HCT116 (cell line): ENCODE measurements at regions not wholly inside any gene's neighbourhood (a gene's known extent, or its start where the extent isn't known, plus 50 kb on each side); places are given as distances from the start of the nearest gene placed in this dataset.
"Not testable (repeated sequence)": the region's sequence is repeated elsewhere in the genome, so short reads cannot be mapped to it uniquely, and the experiment has no call there.

ENCODE experiments used
- ATAC-seq: fragments of 200-7000 bp; cut with Tn5 transposase; 2 replicates; pipeline ENCODE4 v1.9.1; 2020; ENCODE audit warnings: mild to moderate bottlenecking, moderate library complexity
- BruUV-seq: library from RNA; stranded (reverse); fragments of 400-500 nt; replicated peaks from 2 replicates; lab custom pipeline; 2021; lab: Mats Ljungman, UMichigan
- CTCF ChIA-PET: fragments of 300-600 bp; sonication (Branson Sonifier 250); formaldehyde crosslinking; loops from one replicate; lab custom pipeline; 2021; ENCODE audit warnings: antibody characterized with exemption; lab: Charles Lee
- POLR2A ChIA-PET: fragments of 300-600, 350-600 bp; sonication (Branson Sonifier 250); formaldehyde crosslinking; loops from one replicate; lab custom pipeline; 2021; ENCODE audit warnings: antibody characterized with exemption; lab: Charles Lee
- RAD21 ChIA-PET, 2 experiments: fragments of 300-600 bp; sonication (Branson Sonifier 250); formaldehyde crosslinking; loops; one replicate each; lab custom pipeline; 2023; ENCODE audit warnings: low total read pairs in 2 of 2; ENCODE audit not compliant: uncharacterized antibody in 2 of 2, unreplicated experiment in 2 of 2, low non-redundant PET in 1 of 2; lab: Charles Lee
- DNase-seq: peaks from one replicate; pipeline ENCODE4 v3.0.0-alpha.2; 2010; ENCODE audit warnings: low read depth, low spot score
- H2AFZ ChIP-seq: fragments of 200-600 bp; shearing (Covaris generic), sonication (generic); 2 replicates; pipeline ENCODE4 v1.6.1; 2017; ENCODE audit warnings: low read depth, mixed run types, mixed read lengths, antibody characterized with exemption, low read length; ENCODE audit not compliant: poor library complexity, severe bottlenecking
- H3K27ac ChIP-seq: 2 replicates; pipeline ENCODE4 v1.5.1; 2012; ENCODE audit warnings: low read depth, low read length
- H3K27me3 ChIP-seq: fragments of 200-600 bp; sonication (generic); 2 replicates; pipeline ENCODE4 v1.6.1; 2016; ENCODE audit warnings: mixed run types, low read length, mixed read lengths; ENCODE audit not compliant: insufficient read depth
- H3K36me3 ChIP-seq, 2 experiments: fragments of 200-500 bp in 1 of 2; fragments of 200-600 bp in 1 of 2; sonication (Bioruptor generic) in 1 of 2; sonication (generic) in 1 of 2; 2 replicates each; pipeline versions ENCODE4 v1.5.1 to v1.6.1; 2014 to 2016; ENCODE audit warnings: low read length in 2 of 2, inconsistent platforms in 1 of 2, mixed read lengths in 1 of 2, mixed run types in 1 of 2; ENCODE audit not compliant: insufficient read depth in 2 of 2, control insufficient read depth in 1 of 2
- H3K4me1 ChIP-seq, 2 experiments: fragments of 200-600 bp in 1 of 2; sonication (generic) in 1 of 2; 2 replicates each; pipeline versions ENCODE4 v1.5.1 to v1.6.1; 2012 to 2017; ENCODE audit warnings: low read length in 2 of 2, inconsistent platforms in 1 of 2, mild to moderate bottlenecking in 1 of 2, mixed read lengths in 1 of 2, mixed run types in 1 of 2, moderate library complexity in 1 of 2; ENCODE audit not compliant: insufficient read depth in 2 of 2, control insufficient read depth in 1 of 2
- H3K4me2 ChIP-seq: fragments of 200-600 bp; sonication (generic); 2 replicates; pipeline ENCODE4 v1.6.1; 2017; ENCODE audit warnings: mixed run types, low read length, mixed read lengths
- H3K4me3 ChIP-seq, 2 experiments: fragments of 200-600 bp in 1 of 2; sonication (generic) in 1 of 2; replicated peaks in 1 of 2; 2 replicates each; pipeline ENCODE4 v1.5.1; 2011 to 2016; ENCODE audit warnings: low read length in 2 of 2, control low read depth in 1 of 2, low read depth in 1 of 2, mild to moderate bottlenecking in 1 of 2, mixed read lengths in 1 of 2, mixed run types in 1 of 2
- H3K79me2 ChIP-seq: fragments of 200-600 bp; sonication (generic); 2 replicates; pipeline ENCODE4 v1.6.1; 2017; ENCODE audit warnings: mild to moderate bottlenecking, mixed run types, low read length, moderate library complexity, mixed read lengths; ENCODE audit not compliant: insufficient read depth
- H3K9ac ChIP-seq: fragments of 200-600 bp; sonication (generic); 2 replicates; pipeline ENCODE4 v1.6.1; 2016; ENCODE audit warnings: low read length, mixed read lengths
- H3K9me2 ChIP-seq: fragments of 200-600 bp; sonication (generic), shearing (Covaris generic); 2 replicates; pipeline ENCODE4 v1.6.1; 2017; ENCODE audit warnings: mixed run types, mild to moderate bottlenecking, moderate library complexity; ENCODE audit not compliant: insufficient read depth
- H3K9me3 ChIP-seq, 2 experiments: fragments of 200-500 bp in 1 of 2; fragments of 200-600 bp in 1 of 2; sonication (Bioruptor generic) in 1 of 2; sonication (generic) in 1 of 2; 2 replicates each; pipeline ENCODE4 v1.6.1; 2014 to 2017; ENCODE audit warnings: low read length in 2 of 2, mixed read lengths in 2 of 2, inconsistent platforms in 1 of 2, low read depth in 1 of 2, mild to moderate bottlenecking in 1 of 2, mixed run types in 1 of 2, moderate library complexity in 1 of 2; ENCODE audit not compliant: control insufficient read depth in 1 of 2, insufficient read depth in 1 of 2
- H4K20me1 ChIP-seq: fragments of 200-600 bp; sonication (generic), shearing (Covaris generic); 2 replicates; pipeline ENCODE4 v1.6.1; 2017; ENCODE audit warnings: mixed run types, mild to moderate bottlenecking, moderate library complexity; ENCODE audit not compliant: insufficient read depth
- CEBPB ChIP-seq: IDR thresholded peaks from 2 replicates; pipeline ENCODE4 v1.6.1; 2012; ENCODE audit warnings: low read depth
- ELF1 ChIP-seq: IDR thresholded peaks from 2 replicates; pipeline ENCODE4 v1.6.1; 2012; ENCODE audit warnings: low read depth, borderline replicate concordance
- EZH2 ChIP-seq: fragments of 200-600 bp; sonication (generic); IDR thresholded peaks from 2 replicates; pipeline ENCODE4 v1.6.1; 2017; ENCODE audit warnings: antibody characterized with exemption, mixed run types
- RAD21 ChIP-seq: IDR thresholded peaks from 2 replicates; pipeline ENCODE4 v1.6.1; 2012; ENCODE audit warnings: low read depth, mild to moderate bottlenecking
- SIN3A ChIP-seq: IDR thresholded peaks from 2 replicates; pipeline ENCODE4 v1.6.1; 2012; ENCODE audit warnings: low read depth
- ZNF274 ChIP-seq: fragments of 200-500 bp; sonication (Bioruptor generic); IDR thresholded peaks from 2 replicates; pipeline ENCODE4 v1.6.1; 2014; ENCODE audit warnings: mild to moderate bottlenecking, low read depth, low read length, inconsistent platforms
- intact Hi-C: fragments of 100-400 bp; cut with micrococcal nuclease; formaldehyde crosslinking; loops from 2 replicates; pipeline ENCODE4 v1.10.0; 2022
- TF ChIP-seq, protein P1 (sequence below): IDR thresholded peaks from 2 replicates; pipeline ENCODE4 v1.6.1; 2011; ENCODE audit warnings: mild to moderate bottlenecking, low read length, moderate library complexity; ENCODE audit not compliant: insufficient replicate concordance; ENCODE audit errors: extremely low read depth

DNA sequence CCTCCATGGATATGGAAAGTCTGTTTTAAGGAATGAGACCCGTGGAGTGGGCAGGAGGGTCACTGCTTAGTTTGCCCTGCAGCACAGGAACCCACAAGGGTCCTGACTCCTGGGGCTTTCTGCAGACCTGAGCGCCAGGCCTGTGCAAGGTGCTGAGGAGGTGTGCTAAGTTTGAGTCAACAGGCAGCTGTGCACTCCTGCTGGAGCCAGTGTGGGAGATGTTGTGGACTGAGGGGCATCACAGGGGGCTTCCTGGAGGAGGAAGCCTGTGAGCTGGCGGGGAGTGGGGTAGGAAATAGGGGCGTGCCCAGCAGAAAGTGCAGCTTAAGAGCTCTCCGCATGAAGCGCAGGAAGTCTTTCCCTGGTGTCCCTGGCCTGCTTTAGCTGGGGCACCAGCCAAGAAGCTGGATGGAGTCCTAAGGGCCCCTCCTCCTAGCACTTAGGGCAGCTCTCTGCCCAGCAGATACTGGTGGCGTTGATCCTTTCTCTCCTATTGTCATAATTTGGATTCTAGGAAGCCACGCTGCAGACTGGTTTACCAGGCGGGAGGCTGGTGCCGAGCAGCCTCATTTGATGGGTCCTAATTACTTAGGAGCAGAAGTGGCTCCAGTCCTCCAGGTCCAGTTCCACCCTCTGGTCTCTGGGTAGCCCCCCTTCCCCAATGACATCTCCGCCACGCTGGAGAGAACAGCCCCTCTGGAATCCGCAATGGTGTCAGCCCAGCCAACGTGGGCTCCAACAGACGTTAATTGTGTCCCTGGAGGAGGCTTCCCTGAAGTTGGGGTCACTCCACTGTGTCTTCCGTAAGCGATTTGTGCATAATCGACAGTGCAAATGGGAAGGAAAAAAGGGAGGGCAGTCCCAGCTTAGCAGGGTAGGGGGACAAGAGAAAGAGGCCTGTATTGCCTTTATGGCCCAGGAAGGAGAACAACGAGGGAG is 309.2 kb downstream of the ZNF536 start:
- Histone ChIP-seq H3K9me2 (no peaks in the 10 kb centered on the region), H3K27me3 (peaks cover 4% of the 10 kb centered on the region; the same call in 1 of the 2 replicates), H3K36me3 (no peaks in the 10 kb centered on the region), H4K20me1 (no peaks in the 10 kb centered on the region), H3K4me3 (no peak overlapping the region), H3K9ac (no peak overlapping the region), H3K4me1 (no peaks in the 10 kb centered on the region), H2AFZ (no peak overlapping the region), H3K9me3 (no peaks in the 10 kb centered on the region), H3K4me2 (no peak overlapping the region), H3K27ac (no peak overlapping the region), H3K79me2 (no peaks in the 10 kb centered on the region)
- ATAC-seq (no peak), DNase-seq (no peak)
- POLR2A ChIA-PET = no interaction called here
- BruUV-seq = no TSS peak
- CTCF ChIA-PET = no interaction called here
- TF ChIP-seq CEBPB (no peak), SIN3A (no peak), ZNF274 (no peak), RAD21 (no peak), EZH2 (no peak), ELF1 (no peak)
- TF ChIP-seq, protein P1, sequence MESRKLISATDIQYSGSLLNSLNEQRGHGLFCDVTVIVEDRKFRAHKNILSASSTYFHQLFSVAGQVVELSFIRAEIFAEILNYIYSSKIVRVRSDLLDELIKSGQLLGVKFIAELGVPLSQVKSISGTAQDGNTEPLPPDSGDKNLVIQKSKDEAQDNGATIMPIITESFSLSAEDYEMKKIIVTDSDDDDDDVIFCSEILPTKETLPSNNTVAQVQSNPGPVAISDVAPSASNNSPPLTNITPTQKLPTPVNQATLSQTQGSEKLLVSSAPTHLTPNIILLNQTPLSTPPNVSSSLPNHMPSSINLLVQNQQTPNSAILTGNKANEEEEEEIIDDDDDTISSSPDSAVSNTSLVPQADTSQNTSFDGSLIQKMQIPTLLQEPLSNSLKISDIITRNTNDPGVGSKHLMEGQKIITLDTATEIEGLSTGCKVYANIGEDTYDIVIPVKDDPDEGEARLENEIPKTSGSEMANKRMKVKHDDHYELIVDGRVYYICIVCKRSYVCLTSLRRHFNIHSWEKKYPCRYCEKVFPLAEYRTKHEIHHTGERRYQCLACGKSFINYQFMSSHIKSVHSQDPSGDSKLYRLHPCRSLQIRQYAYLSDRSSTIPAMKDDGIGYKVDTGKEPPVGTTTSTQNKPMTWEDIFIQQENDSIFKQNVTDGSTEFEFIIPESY = no peak
- intact Hi-C loops = no loop called here
- RAD21 ChIA-PET = no interaction called here

DNA sequence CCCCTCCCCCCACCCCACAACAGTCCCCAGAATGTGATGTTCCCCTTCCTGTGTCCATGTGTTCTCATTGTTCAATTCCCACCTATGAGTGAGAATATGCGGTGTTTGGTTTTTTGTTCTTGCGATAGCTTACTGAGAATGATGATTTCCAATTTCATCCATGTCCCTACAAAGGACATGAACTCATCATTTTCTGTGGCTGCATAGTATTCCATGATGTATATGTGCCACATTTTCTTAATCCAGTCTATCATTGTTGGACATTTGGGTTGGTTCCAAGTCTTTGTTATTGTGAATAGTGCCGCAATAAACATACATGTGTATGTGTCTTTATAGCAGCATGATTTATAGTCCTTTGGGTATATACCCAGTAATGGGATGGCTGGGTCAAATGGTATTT is 308.2 kb downstream of the ZNF536 start:
- H3K4me2 ChIP-seq, POLR2A ChIA-PET, H3K9ac ChIP-seq, intact Hi-C loops, H3K36me3 ChIP-seq, DNase-seq, H3K9me3 ChIP-seq, BruUV-seq, H3K27ac ChIP-seq, H2AFZ ChIP-seq, H3K4me3 ChIP-seq, H3K79me2 ChIP-seq, CTCF ChIA-PET, H3K4me1 ChIP-seq, ATAC-seq, H4K20me1 ChIP-seq, RAD21 ChIA-PET, H3K9me2 ChIP-seq, H3K27me3 ChIP-seq: not testable (repeated sequence)
